ENCODE measurements at regions not wholly inside any gene's neighbourhood (a gene's known extent, or its start where the extent isn't known, plus 50 kb on each side); places are given as distances from the start of the nearest gene placed in this dataset.

DNA sequence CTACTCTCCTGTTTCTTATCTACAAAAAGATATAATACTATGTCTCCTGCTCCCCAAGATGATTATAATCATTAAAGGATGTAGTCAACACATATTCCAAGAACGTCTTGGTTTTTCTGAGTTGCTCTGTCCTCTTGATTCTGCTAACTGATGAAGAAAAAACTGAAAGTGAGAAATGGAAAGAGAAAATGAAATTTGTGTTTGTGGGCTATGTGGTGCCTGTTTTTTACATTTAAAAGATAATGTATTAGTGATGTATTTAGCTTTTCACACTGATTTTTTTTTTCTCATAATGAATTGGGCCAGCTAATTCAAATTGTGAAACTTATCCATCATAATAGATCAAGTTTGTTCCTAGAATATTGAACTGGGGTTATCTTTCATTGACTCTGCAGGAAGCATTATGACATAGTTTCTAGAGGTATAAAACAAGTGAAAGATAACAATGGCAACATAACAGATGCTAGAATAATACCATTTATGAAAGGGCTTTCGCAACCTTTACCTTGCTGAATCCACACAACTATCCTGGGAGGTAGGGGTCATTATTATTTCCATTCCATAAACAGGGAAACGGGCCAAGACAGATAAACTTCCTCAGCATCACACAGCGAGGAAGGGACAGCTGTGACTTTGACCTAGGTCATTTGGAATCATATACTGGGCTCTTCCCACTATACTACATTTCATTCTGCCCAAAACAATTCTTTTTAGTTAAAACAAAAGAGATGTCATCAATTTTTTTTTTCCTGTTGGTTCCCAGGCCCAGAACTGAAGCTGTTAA, 336.7 kb downstream of the GJA1 start:
- Histone ChIP-seq H3K27ac (ENCODE audit: low read length) (no peak overlapping the region), H3K27me3 (ENCODE audit: insufficient read depth, low read depth, low read length) (no peaks in the 10 kb centered on the region), H4K20me1 (ENCODE audit: insufficient read depth) (no peaks in the 10 kb centered on the region), H3K4me3 (ENCODE audit: low read length) (no peak overlapping the region), H3K9ac (ENCODE audit: low read length) (no peak overlapping the region), H2AFZ (ENCODE audit: low read depth, low read length) (no peak overlapping the region), H3F3A (ENCODE audit: insufficient read depth, low read length, poor library complexity, severe bottlenecking) (no peaks in the 10 kb centered on the region), H3K9me3 (ENCODE audit: low read length) (no peaks in the 10 kb centered on the region), H3K79me2 (replicated peaks; ENCODE audit: insufficient read depth, low read length) (no peaks in the 10 kb centered on the region), H3K9me2 (ENCODE audit: insufficient read depth, low read length) (no peaks in the 10 kb centered on the region), H3K36me3 (ENCODE audit: insufficient read depth, low read length) (no peaks in the 10 kb centered on the region), H3K4me2 (ENCODE audit: low read length) (no peak overlapping the region)
- TF ChIP-seq EP300 (conservative IDR thresholded peaks at IDR 0.05; ENCODE audit: poor library complexity, severe bottlenecking) (no peak), MXI1 (conservative IDR thresholded peaks at IDR 0.05; ENCODE audit: poor library complexity, severe bottlenecking) (no peak), RAD21 (conservative IDR thresholded peaks at IDR 0.05) (no peak), TAF1 (IDR thresholded peaks at IDR 0.05; ENCODE audit: low read depth) (no peak), SMC3 (conservative IDR thresholded peaks at IDR 0.05; ENCODE audit: poor library complexity) (no peak), POLR2AphosphoS5 (IDR thresholded peaks at IDR 0.05) (no peak), EZH2 (IDR thresholded peaks at IDR 0.05; ENCODE audit: borderline replicate concordance, insufficient read depth, low read length, poor library complexity, severe bottlenecking) (no peak)
- TF ChIP-seq, protein P1, sequence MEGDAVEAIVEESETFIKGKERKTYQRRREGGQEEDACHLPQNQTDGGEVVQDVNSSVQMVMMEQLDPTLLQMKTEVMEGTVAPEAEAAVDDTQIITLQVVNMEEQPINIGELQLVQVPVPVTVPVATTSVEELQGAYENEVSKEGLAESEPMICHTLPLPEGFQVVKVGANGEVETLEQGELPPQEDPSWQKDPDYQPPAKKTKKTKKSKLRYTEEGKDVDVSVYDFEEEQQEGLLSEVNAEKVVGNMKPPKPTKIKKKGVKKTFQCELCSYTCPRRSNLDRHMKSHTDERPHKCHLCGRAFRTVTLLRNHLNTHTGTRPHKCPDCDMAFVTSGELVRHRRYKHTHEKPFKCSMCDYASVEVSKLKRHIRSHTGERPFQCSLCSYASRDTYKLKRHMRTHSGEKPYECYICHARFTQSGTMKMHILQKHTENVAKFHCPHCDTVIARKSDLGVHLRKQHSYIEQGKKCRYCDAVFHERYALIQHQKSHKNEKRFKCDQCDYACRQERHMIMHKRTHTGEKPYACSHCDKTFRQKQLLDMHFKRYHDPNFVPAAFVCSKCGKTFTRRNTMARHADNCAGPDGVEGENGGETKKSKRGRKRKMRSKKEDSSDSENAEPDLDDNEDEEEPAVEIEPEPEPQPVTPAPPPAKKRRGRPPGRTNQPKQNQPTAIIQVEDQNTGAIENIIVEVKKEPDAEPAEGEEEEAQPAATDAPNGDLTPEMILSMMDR (IDR thresholded peaks at IDR 0.05; ENCODE audit: poor library complexity, severe bottlenecking), result no peak
- TF ChIP-seq, protein P2, sequence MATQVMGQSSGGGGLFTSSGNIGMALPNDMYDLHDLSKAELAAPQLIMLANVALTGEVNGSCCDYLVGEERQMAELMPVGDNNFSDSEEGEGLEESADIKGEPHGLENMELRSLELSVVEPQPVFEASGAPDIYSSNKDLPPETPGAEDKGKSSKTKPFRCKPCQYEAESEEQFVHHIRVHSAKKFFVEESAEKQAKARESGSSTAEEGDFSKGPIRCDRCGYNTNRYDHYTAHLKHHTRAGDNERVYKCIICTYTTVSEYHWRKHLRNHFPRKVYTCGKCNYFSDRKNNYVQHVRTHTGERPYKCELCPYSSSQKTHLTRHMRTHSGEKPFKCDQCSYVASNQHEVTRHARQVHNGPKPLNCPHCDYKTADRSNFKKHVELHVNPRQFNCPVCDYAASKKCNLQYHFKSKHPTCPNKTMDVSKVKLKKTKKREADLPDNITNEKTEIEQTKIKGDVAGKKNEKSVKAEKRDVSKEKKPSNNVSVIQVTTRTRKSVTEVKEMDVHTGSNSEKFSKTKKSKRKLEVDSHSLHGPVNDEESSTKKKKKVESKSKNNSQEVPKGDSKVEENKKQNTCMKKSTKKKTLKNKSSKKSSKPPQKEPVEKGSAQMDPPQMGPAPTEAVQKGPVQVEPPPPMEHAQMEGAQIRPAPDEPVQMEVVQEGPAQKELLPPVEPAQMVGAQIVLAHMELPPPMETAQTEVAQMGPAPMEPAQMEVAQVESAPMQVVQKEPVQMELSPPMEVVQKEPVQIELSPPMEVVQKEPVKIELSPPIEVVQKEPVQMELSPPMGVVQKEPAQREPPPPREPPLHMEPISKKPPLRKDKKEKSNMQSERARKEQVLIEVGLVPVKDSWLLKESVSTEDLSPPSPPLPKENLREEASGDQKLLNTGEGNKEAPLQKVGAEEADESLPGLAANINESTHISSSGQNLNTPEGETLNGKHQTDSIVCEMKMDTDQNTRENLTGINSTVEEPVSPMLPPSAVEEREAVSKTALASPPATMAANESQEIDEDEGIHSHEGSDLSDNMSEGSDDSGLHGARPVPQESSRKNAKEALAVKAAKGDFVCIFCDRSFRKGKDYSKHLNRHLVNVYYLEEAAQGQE (IDR thresholded peaks at IDR 0.05; ENCODE audit: borderline replicate concordance), result no peak

DNA sequence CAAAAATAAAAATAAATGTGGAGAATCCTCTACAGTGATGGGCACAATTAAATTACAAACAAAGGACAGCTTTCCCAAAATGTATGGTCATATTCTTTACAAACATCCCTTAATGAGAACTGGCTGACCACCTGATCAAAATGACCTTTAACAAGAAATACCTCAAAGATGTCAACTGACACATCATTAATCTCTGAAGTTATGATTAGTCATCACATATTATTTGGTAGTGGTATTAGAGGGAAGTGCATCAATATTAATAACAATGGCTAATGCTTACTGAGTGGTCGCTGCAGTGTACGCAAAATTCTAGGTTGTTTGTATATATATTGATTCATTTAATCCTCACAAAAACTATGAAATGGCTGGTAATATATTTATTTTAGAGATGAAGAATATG, 340.6 kb downstream of the GJA1 start:
- no peak overlapping the region for H2AFZ ChIP-seq (ENCODE audit: low read depth, low read length)
- H3K27me3 ChIP-seq (ENCODE audit: insufficient read depth, low read depth, low read length), result no peaks in the 10 kb centered on the region
- H3K36me3 ChIP-seq (ENCODE audit: insufficient read depth, low read length), result no peaks in the 10 kb centered on the region
- no peak overlapping the region for H3K4me3 ChIP-seq (ENCODE audit: low read length)
- no peak for TF ChIP-seq RAD21 (conservative IDR thresholded peaks at IDR 0.05)
- TF ChIP-seq TAF1 (IDR thresholded peaks at IDR 0.05; ENCODE audit: low read depth), result no peak
- TF ChIP-seq EP300 (conservative IDR thresholded peaks at IDR 0.05; ENCODE audit: poor library complexity, severe bottlenecking), result no peak
- no peak for TF ChIP-seq SMC3 (conservative IDR thresholded peaks at IDR 0.05; ENCODE audit: poor library complexity)
- no peak for TF ChIP-seq MXI1 (conservative IDR thresholded peaks at IDR 0.05; ENCODE audit: poor library complexity, severe bottlenecking)
- TF ChIP-seq, protein P1 (IDR thresholded peaks at IDR 0.05; ENCODE audit: poor library complexity, severe bottlenecking), result no peak
- no peak for TF ChIP-seq POLR2AphosphoS5 (IDR thresholded peaks at IDR 0.05)
- TF ChIP-seq, protein P2 (IDR thresholded peaks at IDR 0.05; ENCODE audit: borderline replicate concordance), result no peak
- TF ChIP-seq EZH2 (IDR thresholded peaks at IDR 0.05; ENCODE audit: borderline replicate concordance, insufficient read depth, low read length, poor library complexity, severe bottlenecking), result no peak
- no peaks in the 10 kb centered on the region for H3K9me3 ChIP-seq (ENCODE audit: low read length)
- H3K27ac ChIP-seq (ENCODE audit: low read length), result no peak overlapping the region
- no peaks in the 10 kb centered on the region for H4K20me1 ChIP-seq (ENCODE audit: insufficient read depth)
- no peaks in the 10 kb centered on the region for H3F3A ChIP-seq (ENCODE audit: insufficient read depth, low read length, poor library complexity, severe bottlenecking)
- H3K9me2 ChIP-seq (ENCODE audit: insufficient read depth, low read length), result no peaks in the 10 kb centered on the region
- H3K9ac ChIP-seq (ENCODE audit: low read length), result no peak overlapping the region
- H3K4me2 ChIP-seq (ENCODE audit: low read length), result no peak overlapping the region
- H3K79me2 ChIP-seq (replicated peaks; ENCODE audit: insufficient read depth, low read length), result no peaks in the 10 kb centered on the region
